GM21723 (cell line): ENCODE measurements at regions not wholly inside any gene's neighbourhood (a gene's known extent, or its start where the extent isn't known, plus 50 kb on each side); places are given as distances from the start of the nearest gene placed in this dataset.

ENCODE experiments used
- ATAC-seq: cut with Tn5 transposase; IDR thresholded peaks from one replicate; pipeline ENCODE4 v1.9.1; 2021; ENCODE audit warnings: mild to moderate bottlenecking, moderate library complexity; ENCODE audit not compliant: unreplicated experiment

- no peak for ATAC-seq
These were observed 326.9 kb upstream of the TNP1 start for GRCh38 chr2:217186668-217187159.

DNA sequence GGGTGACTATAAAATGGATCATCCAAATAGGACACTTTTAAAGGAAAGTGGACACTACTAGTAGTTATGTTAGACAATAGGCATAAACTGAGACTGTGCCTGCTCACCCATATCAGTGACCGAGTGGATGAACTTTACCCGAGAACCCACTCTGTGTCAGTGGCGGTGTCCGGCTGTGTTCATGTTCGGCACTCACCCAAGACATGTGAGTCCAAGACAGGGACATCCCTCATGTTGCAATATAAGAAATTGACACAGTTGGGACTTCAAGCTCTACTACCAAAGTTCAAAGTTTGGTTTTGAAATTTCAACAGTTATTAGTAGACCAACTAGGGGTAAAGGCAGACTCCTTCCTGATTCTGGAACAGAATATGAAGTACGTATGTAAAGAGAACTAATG lies 326.3 kb upstream of the TNP1 start:
- ATAC-seq = no peak

DNA sequence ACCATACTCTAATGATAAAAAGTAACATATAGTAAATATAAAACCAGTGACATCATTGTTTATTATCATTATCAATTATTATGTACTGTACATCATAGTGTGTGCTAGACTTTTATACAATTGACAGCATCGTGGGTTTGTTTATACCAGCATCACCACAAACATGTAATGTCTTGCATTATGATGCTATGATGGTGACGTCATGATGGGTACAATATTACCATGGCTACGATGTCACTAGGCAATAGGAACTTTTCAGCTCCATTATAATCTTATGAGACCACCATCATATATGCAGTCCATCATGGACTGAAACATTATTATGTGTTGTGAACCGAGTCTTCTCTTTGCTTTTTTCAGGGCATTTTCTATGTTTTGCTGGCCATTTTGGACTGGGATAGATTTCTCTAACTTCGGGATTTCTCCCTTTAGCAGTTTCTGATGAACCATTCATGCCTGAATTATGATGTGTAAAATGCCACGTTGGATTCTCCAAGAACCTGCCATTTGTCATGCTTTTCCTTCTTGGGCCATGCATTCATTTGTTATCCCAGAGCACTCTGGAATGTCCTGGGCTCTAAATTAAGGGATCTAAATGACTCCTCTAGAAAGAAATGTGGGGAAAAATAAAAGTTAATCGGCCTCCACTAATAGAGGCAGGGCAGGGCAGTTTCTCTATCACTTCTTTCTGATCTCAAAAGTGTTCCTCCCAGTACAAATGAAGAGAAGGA lies 325.6 kb upstream of the TNP1 start:
- no peak for ATAC-seq

DNA sequence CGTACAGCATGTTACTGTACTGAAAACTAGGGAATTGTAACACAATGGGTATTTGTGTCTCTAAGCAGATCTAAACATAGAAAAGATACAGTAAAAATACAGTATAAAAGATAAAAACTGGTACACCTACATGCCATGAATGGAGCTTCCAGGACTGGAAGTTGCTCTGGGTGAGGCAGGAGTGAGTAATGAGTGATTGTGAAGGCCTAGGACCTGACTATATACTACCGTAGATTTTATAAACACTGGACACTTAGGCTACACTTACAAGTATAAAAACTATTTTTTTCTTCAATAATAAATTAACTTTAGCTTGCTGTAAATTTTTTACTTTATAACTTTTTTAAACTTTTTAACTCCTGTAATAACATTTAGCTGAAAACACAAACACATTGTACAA lies 324.4 kb upstream of the TNP1 start:
- no peak for ATAC-seq

DNA sequence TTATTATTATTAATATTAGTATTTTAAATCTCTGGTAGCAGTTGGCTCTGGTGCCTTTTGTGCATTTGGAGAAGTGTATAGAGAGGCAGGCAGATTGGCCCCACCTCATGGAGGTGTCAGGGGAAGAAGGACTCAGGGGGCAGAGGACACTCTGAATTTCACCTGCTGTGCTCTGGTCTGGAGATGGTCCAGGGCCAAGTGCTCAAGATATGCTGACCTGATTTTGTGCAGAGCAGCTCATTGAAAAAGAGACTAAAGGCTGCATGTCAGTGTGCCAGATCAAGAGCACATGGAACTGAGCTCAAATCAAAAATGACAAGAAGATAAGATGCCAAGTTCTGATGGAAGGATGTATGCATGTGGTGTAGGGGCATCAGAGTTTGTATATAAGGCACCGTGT lies 323.6 kb upstream of the TNP1 start:
- no peak for ATAC-seq

- ATAC-seq = no peak
These were observed 323.1 kb upstream of the TNP1 start for GRCh38 chr2:217182926-217183325.

DNA sequence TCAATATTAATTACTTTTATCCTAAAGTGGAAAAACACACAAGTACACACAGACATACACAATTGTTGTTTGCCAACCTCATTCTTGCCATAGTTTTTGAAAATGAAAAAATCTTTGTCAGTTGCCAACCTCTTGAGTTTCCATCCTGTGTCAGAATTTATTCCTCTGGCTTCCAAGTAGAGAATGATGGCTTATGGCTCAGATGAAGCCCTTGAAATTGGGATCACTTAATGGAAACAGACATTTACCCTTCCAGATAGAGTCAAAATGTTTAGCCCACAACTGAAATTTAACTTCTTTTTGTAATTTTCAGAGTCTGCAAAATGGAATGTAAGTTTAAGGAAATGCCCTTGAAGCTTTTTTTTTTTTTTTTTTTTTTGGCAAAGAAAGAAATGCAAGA lies 321.6 kb upstream of the TNP1 start:
- ATAC-seq = no peak

DNA sequence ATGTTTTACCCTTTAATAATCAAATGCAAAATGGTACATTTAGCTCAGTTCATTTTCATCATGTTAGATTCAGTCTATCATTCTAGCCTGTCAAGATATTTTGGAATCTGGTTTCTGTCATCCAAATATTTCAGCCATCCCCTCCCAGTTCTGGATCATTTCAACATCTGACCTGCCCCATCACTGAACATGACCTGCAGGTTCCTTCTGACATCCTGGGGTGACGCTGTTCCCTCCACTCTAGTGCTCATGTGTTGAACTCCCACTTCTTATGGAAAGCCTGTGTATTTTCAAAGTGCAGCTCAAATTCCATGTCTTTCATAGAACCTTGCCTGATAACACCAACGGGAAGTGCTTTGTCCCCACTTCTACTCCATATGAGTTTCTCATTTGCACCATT lies 320.0 kb upstream of the TNP1 start:
- ATAC-seq = no peak

DNA sequence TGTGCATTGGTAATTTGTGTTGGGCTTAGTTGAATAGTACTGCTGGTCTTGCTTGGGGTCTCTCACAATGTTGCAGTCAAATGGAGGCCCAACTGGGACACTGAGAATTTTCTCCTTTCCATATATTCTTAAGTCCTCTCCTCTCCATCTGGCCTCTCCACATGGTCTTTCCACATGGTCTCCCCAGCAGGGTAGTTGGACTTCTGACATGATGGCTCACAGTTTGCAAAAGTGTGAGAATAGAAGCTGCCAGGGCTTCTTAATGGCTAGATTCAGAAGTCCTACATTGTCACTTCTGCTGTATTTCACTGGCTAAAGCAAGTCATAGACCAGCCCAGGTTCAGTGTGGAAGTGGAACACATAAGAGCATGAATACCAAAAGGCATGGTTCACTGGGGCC lies 318.5 kb upstream of the TNP1 start:
- ATAC-seq = no peak

- ATAC-seq = no peak
These were observed 317.9 kb upstream of the TNP1 start for GRCh38 chr2:217177720-217178119.

DNA sequence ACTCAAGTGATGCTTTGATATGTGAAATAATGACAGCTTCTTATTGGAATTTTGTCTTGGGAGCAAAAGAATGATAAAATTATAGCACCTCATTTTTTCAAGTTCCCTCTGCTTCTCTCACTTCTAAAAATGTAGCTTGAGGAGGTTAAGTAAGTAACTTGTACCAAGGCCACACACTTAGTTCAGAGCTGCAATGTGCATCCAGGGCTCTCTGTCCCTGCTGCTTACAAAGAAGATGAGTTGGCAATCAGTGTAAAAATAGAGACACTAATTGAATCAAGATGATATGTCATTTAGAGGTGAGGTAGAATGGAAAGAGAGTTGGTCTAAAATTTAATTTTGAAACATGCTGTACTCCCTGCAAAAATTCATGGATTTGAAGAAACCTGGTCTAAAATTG lies 312.0 kb upstream of the TNP1 start:
- no peak for ATAC-seq

DNA sequence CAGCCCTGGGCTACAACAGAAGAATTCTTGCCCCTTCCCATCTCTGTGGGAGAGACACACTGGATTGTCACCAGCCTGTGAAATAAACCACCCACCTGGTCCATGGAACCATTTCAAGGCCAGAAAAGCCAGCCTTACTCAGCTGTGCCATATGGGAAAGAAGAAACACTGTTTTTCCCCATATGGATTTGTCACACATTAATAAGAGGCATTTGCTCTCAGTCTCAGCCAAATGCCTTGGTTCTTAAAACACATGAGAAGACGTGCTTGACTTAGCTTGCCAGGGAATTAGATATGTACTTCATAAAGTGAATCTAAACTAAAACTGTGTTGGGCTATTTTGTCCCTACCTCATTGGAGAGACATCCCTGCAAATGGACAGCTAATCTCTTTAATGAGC lies 308.6 kb upstream of the TNP1 start:
- no peak for ATAC-seq

- ATAC-seq = no peak
These were observed 307.7 kb upstream of the TNP1 start for GRCh38 chr2:217167531-217167930.

DNA sequence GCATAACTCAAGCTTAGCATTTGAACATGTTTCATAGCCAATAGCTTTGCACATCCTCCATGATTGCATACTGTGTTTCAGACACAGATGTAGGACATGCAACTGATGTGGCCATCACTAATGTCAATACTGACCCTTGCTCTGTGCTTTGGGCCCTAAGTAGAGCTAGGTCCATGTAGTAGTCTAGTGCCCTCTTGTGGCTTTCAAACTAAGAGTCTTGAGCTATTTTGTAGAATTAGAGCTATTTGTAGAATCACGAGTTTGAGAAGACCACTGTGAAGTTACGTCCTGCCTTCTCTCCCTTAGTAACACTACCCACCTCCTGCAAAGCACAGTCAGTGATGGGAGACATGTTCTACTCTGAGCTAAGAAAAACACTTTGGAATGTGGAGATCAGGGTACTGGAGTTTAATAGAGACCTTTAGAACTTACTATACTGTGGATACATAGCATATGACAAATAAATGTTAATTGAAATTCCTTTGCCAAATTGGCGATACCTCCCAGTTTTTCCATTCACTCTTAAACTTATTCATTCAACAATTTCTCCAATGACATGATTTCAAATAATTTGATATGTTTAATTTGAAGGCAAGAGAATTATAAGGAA lies 306.5 kb upstream of the TNP1 start:
- ATAC-seq = no peak

DNA sequence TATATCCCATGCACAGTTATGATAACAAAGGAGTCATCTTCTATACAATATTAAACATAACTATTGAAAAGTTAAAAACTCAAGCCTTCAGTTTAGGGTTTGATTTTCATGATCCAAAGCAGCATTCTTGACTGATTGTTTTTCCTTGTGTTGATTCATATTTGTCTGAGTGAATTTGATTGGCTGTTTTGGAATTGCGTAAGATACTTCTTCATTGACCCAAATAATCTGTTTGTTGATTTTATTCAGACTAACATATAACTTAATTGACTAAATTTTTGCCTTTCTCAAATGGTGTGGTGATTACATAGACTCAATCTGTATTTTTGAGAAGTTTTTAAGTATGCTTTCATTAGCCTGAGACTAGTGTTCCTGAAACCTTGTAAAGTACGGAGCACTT lies 305.7 kb upstream of the TNP1 start:
- no peak for ATAC-seq

DNA sequence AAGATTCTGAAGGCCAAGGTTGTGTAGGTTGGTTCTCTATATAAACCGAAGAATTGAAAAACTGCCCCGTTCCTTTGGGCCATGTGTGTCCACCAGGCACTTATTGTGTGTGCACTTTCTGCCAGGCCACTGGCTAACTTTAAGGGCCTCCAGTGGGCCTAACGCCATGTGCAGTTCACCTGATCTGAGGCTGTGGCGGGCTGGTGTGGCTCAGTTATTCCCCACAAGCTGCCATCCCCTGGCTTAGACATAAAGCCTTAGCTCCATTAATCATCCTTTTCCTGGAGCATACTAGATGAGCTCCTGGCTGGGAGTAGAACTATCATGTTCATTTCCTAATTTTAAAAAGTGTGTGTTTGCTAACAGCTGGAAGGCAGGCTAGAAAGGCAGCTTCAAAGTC lies 304.1 kb upstream of the TNP1 start:
- ATAC-seq = no peak

- ATAC-seq = no peak
These were observed 302.7 kb upstream of the TNP1 start for GRCh38 chr2:217162533-217162932.

DNA sequence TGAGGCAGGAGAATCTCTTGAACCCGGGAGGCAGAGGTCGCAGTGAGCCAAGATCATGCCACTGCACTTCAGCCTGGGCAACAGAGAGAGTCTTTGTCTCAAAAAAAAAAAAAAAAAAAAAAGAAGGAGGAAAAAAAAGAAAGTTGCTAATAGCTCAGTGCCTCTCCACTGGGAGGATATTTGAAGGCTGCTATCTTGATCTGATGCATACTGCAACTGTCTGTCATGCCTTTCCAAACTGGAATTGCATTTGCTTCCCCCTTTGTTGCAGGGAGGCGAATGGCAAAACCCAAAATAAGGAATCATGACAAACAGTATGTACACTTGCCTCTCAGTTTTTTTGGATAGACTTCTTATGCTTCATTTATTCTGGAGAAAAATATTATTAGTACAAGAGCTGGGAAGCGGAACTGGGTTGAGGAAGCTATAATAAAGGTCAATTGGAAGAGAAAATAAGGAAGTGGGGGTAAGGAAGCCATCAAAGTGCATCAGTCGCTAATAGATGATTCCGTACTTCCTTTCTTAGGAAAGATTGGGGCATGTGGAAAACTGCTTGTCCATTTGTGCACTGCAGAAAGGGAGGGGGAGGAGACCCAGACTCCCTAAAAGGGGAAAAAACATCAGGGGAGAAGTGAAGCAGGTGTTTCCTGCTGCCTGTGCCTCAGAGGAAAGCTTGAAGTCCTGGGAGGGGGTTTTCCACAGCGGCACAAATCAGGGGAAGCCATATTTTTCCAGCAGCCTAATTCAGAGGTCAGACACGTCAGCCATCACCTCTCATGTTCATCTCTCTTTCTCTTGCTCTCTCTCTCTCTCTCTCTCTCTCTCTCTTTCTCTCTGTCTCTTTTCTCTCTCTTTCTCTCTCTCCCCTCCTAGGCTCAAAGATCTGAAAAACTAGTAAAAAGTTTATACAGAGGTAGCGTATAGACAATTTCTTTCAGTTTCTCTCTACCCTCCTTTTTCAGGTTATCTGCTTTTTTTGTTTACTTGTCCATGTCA lies 301.4 kb upstream of the TNP1 start:
- ATAC-seq = no peak

DNA sequence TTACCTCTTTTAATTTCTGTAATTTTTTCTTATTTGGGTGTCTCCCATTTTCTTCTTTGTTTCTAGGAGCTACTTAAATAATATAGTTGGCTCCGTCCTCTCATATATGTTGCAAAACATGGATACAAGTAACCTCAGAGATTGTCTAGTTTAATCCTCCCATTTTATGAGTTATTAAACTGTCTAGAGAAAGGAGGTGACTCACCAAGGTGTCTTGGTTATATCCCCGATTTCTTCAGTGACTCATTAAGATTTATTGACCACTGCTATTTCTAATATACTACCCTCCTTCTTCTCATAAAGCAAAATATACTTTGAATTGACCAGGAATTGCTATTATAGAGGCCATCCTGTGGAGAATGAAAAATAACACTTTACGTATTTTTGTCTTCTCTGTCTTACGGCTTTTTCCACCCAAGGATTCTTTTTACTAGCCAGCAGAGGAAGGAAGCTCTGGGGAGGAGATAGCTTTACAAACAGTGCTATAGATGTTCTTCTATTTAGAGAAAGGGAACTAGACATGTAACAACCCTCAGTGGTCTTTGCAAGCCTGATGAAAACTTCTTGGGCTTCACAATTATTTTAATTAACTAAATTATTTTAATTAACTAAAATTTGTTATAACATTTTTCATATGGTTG lies 300.4 kb upstream of the TNP1 start:
- ATAC-seq = no peak

GRCh38 chr2:217158928-217159327 lies 299.1 kb upstream of the TNP1 start:
- ATAC-seq = no peak

GRCh38 chr2:217157581-217157980 lies 297.7 kb upstream of the TNP1 start:
- no peak for ATAC-seq
